GM21576 (cell line): ENCODE measurements at regions not wholly inside any gene's neighbourhood (a gene's known extent, or its start where the extent isn't known, plus 50 kb on each side); places are given as distances from the start of the nearest gene placed in this dataset.

Experiments used
- ATAC-seq: cut with Tn5 transposase; IDR thresholded peaks from one replicate; pipeline ENCODE4 v1.9.1; 2021; ENCODE audit warnings: mild to moderate bottlenecking, moderate library complexity; ENCODE audit not compliant: unreplicated experiment

- ATAC-seq = no peak
Observed at GRCh38 chr2:18467749-18468360, 92.6 kb downstream of the RDH14 start.

DNA sequence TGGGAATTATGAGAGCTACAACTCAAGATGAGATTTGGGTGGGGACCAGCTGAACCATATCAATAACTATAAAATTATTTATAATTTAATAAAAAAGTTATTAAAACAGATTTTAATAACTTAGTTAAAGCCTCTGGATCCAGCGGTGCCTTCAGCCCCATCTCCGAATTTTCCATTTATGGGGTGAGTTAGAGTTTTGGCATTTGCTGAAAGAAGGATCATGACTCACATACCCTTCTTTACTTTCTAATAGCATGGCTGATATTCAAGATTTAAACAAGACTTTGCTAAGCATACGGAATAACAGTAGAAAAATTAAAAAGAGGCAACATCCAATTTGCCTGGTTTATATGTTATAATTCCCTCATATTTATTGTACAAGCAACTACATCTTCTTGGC lies 94.5 kb downstream of the RDH14 start:
- ATAC-seq = no peak

DNA sequence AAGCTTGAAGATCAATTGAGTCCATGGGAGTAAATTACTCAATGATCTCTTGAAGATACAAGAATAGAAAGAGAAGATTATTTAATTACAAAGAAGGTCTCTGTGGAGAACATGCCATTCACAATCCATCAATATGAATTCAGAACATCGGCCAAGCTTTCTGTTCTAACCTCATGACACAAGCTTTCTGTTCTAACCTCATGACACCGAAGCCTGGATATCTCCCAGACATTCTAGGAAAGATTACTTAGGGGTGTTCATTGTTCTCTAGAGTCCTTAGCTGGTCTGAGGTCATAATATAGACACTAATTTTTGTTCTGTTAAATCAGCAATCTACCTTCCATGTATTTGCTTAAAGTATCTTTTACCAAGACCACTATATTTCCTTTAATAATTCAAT lies 95.5 kb downstream of the RDH14 start:
- ATAC-seq = no peak

DNA sequence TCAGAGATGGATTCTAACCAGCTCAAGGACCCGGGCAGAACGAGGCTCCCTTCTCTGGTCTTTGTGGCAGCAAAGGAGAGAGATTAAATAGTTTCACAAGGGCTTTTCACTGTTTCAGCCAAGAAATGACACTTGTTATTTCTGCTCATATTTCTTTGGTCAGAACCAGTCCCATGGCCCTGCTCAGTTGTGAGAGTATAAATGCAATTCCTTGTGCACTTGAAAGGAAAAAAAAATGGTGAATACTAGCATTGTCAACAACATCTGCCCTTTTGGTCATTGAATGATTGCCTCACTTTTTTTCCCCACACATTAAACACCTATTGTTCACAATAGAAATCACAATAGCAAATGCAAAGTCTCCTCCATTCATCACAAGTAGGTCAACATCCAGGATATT lies 104.4 kb downstream of the RDH14 start:
- ATAC-seq = no peak

DNA sequence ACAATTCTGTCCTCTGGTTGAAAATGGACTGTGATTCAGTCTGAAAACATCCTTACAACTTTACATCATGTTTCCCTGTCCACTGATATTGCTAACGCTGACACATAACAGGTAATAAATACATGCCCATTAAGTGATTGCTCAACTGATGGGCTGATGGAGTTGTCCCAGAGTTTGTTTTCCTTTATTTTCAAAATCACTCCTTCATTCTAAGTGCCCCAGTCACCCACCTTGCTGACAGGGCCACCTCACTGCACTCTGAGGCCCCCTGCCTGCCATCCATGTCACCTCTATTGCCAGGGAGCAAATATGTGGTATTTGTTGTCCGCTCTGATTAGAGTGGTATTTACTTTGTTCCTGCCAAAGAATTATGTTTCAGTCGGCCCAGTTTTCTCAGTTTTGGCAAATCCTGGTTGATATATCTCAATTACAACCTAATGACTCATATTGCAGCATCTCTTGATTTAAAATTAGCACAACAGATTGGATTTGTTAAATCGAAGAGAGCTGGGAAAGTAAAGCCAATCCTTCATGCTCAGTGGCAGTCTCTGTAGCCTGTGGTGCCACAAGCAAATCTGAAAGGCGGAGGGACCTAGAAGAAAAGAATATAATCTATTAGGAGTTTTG lies 105.1 kb downstream of the RDH14 start:
- ATAC-seq = no peak

- no peak for ATAC-seq
Observed at GRCh38 chr2:18454692-18455235, 105.7 kb downstream of the RDH14 start.

- ATAC-seq = no peak
Observed at GRCh38 chr2:18446715-18447114, 113.7 kb downstream of the RDH14 start.

- ATAC-seq = no peak
Observed at GRCh38 chr2:18445433-18446320, 114.8 kb downstream of the RDH14 start.

- no peak for ATAC-seq
Observed at GRCh38 chr2:18444806-18445205, 115.6 kb downstream of the RDH14 start.

GRCh38 chr2:18441583-18441982 lies 118.9 kb downstream of the RDH14 start:
- ATAC-seq = no peak

GRCh38 chr2:18440777-18441176 lies 119.7 kb downstream of the RDH14 start:
- ATAC-seq = no peak

DNA sequence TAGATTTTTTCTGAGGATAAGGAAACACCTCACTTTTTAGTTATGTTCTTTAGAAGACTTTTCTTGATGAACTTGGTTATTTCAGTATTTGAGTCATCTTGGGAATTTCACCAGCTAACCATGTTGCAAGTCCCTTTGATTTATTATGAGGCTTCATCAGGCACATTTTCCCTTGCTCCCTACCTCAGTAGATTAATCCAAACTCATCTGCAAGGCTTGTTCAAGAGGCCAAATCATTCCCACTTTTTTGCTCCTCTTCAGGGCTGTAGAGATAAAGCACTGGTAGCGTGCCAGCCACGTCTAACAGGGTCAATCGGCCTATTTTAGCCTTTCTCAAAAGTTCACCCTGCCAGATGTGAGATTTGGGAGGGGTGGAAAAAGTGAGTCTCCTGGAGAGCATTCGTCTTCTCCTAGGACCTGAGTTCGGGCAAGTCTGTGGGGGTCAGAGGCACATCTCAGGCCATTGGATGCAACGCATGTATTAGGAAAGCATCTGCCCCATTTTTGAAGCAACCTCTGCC lies 120.3 kb downstream of the RDH14 start:
- ATAC-seq = no peak

DNA sequence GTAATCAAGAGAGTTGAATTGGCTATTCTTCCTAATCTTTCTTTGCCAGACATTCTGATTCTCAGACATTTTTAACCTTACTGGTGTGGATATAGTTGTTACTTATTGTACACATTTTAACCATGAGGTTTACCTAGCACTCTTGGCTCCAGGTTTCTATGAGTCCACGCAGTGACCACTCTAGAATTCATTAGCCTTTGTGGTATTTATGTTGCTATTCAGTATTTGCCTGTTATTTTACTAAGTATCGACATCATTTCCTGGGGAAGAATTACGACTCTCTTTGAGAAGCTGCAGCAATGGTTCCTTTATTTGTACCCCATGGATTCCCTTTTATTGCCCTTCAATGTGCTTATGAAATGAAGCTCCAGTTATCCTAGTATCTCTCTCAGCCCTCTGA lies 120.7 kb downstream of the RDH14 start:
- no peak for ATAC-seq

DNA sequence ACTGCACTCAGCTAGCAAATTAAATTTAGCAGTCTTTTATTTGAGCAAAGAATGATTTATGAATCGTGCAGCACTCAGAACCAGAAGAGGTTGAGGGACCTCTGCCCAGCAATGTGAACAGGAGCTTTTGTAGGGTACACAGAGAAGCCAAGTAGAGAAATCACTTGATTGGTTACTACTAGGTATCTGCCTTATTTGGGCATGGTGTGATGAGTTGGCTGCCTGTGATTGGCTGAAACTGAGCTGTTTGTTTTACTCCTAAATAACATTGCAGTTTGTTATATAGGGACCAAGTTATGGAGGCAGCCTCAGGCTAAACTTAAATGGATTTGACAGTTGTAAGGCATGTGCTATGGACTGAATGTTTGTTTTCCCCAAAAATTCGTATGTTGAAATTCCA lies 122.5 kb downstream of the RDH14 start:
- ATAC-seq = no peak

DNA sequence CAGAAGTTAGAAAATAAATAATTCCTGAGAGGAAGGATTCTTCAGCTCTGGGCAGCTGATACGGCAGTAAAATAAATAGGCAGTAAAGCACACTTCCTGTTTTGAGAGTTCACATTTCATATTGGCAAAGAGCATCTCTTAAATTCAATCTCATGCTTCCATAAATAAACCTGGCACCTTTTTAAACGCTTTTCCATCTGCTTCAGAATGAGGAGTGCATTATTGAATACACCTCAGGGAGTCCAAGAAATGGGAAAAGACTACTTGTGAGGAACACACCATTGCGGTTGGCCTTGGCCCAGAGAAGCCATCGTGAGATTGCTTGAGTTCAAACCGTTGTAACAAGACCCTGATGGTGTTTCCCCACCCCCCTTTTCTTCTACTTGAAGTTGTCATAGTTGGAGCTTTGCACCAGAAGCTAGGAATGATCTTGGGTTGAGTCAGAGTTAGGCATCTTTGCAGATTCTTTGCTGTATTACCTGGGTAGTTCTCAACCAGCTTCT lies 123.9 kb downstream of the RDH14 start:
- ATAC-seq = no peak

- ATAC-seq = peak; percentile 58
Observed at GRCh38 chr2:18435426-18436037, 124.9 kb downstream of the RDH14 start.

GRCh38 chr2:18433872-18434271 lies 126.6 kb downstream of the RDH14 start:
- ATAC-seq = no peak

- ATAC-seq = no peak
Observed at GRCh38 chr2:18432999-18433398, 127.5 kb downstream of the RDH14 start.

DNA sequence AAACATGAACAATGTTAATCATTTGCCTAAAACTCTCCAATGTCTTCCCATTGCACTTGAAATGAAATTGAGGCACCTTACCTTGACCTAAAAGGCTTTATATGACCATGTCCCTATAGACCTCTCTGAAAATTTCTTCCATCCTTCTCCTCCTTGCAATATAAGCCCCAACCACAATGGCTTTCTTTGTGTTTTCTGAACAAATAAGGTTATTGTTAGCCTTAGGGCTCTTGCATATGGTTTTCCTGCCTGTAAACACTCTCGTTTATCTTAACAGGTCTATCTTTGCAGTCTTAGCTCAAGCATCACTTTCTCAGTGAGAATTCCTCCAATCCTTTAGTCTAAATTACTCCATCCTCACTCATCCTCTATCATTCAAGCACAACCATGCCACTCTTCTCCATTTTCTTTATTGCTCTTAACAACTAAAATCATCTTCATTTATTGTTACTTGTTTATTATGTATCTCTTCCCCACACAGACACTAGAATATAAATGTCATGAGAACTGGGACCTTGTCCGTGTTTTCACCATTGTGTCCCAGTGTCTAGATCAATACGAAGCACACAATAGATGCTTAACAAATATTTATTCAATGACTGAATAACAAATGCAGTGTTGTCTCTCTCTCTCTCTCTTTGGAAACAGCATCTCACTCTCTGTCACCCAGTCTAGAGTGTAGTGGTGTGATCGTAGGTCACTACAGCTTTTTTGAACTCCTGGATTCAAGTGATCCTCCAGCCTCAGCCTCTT lies 129.3 kb downstream of the RDH14 start:
- no peak for ATAC-seq

GRCh38 chr2:18428516-18428915 lies 131.9 kb downstream of the RDH14 start:
- ATAC-seq = no peak
